Rectal smooth muscle tissue (tissue), 1 donor: ENCODE measurements at regions not wholly inside any gene's neighbourhood (a gene's known extent, or its start where the extent isn't known, plus 50 kb on each side); places are given as distances from the start of the nearest gene placed in this dataset.
"Not testable (repeated sequence)": the region's sequence is repeated elsewhere in the genome, so short reads cannot be mapped to it uniquely, and the experiment has no call there.

Source experiments
- H3K27ac ChIP-seq: one replicate; pipeline ENCODE4 v1.7.0; 2013; ENCODE audit warnings: low read depth, low read length, inconsistent platforms
- H3K27me3 ChIP-seq: one replicate; pipeline ENCODE4 v1.7.0; 2013; ENCODE audit warnings: low read length; ENCODE audit not compliant: control insufficient read depth, insufficient read depth
- H3K36me3 ChIP-seq: one replicate; pipeline ENCODE4 v1.7.0; 2013; ENCODE audit warnings: low read length; ENCODE audit not compliant: control insufficient read depth, insufficient read depth
- H3K4me1 ChIP-seq: one replicate; pipeline ENCODE4 v1.7.0; 2013; ENCODE audit warnings: low read length; ENCODE audit not compliant: control insufficient read depth, insufficient read depth
- H3K4me3 ChIP-seq: one replicate; pipeline ENCODE4 v1.7.0; 2013; ENCODE audit warnings: low read length
- H3K9ac ChIP-seq: one replicate; pipeline ENCODE4 v1.7.0; 2013; ENCODE audit warnings: low read length

- Histone ChIP-seq H3K4me3 (no peak overlapping the region), H3K27ac (no peak overlapping the region), H3K27me3 (no peaks in the 10 kb centered on the region), H3K36me3 (no peaks in the 10 kb centered on the region), H3K4me1 (no peaks in the 10 kb centered on the region), H3K9ac (no peak overlapping the region)
Measured at GRCh38 chr2:113361051-113361450, 76.4 kb upstream of the ZNG1B start.

DNA sequence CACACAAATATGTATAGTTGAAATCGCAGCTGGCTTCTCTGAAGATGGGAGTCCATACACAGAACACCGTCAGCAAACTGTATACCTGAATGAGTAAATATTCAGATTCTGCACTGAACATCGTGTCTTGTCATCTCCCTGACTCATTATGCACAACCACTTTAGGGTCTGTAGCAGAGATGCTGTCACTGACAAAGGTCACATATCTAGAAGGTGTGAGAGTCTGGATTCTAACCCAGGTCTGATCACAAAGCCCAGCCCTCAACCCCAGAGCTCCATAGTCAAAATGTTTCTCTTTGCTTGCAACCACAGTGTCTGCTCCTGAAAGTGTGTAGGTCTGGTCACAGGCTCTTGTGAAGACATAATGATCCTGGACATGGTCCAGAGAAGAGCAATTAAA lies 78.3 kb upstream of the PAX8 start:
- Histone ChIP-seq H3K36me3 (no peaks in the 10 kb centered on the region), H3K4me3 (no peak overlapping the region), H3K27me3 (no peaks in the 10 kb centered on the region), H3K4me1 (no peaks in the 10 kb centered on the region), H3K27ac (no peak overlapping the region), H3K9ac (no peak overlapping the region)

DNA sequence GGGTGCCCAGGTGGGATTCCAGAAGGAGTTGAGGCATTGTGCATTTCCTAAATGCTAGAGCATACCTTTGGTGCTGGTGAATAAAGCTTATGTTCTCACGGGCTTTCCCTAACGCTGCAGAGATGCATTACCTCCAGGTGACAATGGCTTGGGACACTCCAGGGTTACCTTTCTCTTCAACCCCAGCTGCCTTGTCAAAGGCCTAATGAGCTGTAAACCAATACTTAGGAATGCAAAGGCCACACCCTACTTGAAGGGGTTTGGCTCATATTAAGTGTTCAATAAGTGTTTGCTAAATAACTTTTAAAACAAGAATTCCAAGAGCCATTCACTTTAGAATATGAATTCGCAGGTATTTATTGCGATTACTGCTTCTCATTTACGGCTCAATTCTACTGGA lies 77.6 kb upstream of the PAX8 start:
- not testable (repeated sequence) for H3K9ac ChIP-seq, H3K27me3 ChIP-seq, H3K4me3 ChIP-seq, H3K4me1 ChIP-seq, H3K36me3 ChIP-seq, H3K27ac ChIP-seq

DNA sequence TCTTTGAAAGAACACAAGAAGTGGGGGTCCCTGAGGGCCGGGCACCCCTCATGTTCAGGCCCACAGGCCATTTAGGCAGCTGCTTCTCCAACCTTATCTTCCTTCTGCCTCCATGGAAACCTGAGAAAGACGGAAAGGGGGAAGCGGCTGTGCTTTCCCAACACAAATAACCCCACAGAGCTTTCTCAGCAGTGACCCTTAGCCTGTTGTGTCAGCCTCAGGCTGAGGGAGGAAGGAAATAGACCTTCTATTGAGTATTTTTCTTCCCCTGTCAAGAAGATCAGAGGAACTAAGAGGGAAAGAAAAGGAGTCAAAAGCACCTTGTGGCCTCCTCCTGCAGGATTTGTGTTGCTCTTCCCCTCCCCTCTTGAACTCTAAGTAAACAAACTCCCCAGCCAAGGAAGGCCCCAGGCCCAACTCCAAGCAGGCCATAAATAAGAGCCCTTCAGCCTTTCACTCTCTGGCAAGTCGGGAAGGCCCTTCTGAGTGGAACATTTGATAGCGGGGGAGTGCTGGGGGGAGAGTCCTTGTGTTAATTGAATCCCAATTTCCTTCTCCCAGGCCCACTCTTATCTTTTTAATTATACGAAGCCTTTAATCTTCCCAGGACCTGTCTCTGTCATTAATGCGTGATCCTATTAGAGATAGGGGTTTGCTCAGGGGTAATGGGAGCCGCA lies 76.8 kb upstream of the PAX8 start:
- not testable (repeated sequence) for H3K36me3 ChIP-seq, H3K27me3 ChIP-seq, H3K4me3 ChIP-seq, H3K4me1 ChIP-seq, H3K9ac ChIP-seq, H3K27ac ChIP-seq

GRCh38 chr2:113351375-113352355 lies 72.9 kb upstream of the PAX8 start:
- Histone ChIP-seq H3K27me3 (no peaks in the 10 kb centered on the region), H3K9ac (no peak overlapping the region), H3K4me1 (no peaks in the 10 kb centered on the region), H3K4me3 (no peak overlapping the region), H3K36me3 (no peaks in the 10 kb centered on the region), H3K27ac (no peak overlapping the region)

DNA sequence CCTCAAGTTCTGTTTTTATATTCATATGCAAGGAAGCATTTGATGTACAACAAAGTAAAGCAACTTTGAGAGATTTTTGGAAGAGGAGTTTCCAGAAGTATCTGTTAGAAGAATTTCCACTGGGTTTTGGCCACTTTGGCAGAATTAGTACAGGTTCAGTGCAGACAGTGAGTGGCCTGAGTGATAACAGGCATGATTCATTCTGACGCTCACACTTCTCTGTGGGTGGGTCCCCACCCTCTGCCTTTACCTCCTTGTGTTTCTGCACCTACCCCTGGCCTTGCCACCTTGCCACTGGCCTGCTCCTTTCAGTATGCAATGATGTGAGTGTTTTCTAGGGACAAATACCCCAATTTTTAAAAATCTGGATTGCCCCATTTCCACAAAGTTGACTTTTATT lies 65.1 kb upstream of the PAX8 start:
- not testable (repeated sequence) for H3K4me1 ChIP-seq, H3K4me3 ChIP-seq

DNA sequence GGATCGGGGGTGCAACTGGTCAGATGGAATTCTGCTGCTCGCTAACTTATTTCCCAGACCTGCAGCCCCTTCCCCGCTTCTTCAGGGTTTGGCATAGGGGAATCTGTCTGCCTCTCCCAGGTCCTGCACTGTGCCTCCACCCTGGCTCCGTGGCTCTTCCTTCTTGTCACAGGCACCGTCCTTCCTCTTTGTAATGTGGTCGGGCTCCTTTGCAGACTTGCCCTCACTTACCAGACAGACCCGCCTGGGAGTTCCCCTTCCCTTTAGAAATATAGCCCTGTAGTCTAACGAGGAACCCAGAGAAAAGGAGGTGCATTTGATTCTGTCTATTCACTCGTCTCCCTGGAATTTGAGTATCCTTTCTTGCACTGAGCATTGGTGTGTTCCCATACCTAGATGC lies 63.9 kb upstream of the PAX8 start:
- H3K27me3 ChIP-seq = no peaks in the 10 kb centered on the region
- no peak overlapping the region for H3K9ac ChIP-seq
- no peaks in the 10 kb centered on the region for H3K36me3 ChIP-seq
- no peak overlapping the region for H3K4me3 ChIP-seq
- H3K27ac ChIP-seq = no peak overlapping the region
- H3K4me1 ChIP-seq = no peaks in the 10 kb centered on the region

More for the DNA sequence above, 65.1 kb upstream of the PAX8 start:
- H3K36me3 ChIP-seq, H3K27me3 ChIP-seq, H3K27ac ChIP-seq, H3K9ac ChIP-seq: not testable (repeated sequence)

- H3K36me3 ChIP-seq, H3K4me1 ChIP-seq, H3K27me3 ChIP-seq, H3K27ac ChIP-seq, H3K4me3 ChIP-seq, H3K9ac ChIP-seq: not testable (repeated sequence)
Measured at GRCh38 chr2:113341870-113342253, 63.1 kb upstream of the PAX8 start.

DNA sequence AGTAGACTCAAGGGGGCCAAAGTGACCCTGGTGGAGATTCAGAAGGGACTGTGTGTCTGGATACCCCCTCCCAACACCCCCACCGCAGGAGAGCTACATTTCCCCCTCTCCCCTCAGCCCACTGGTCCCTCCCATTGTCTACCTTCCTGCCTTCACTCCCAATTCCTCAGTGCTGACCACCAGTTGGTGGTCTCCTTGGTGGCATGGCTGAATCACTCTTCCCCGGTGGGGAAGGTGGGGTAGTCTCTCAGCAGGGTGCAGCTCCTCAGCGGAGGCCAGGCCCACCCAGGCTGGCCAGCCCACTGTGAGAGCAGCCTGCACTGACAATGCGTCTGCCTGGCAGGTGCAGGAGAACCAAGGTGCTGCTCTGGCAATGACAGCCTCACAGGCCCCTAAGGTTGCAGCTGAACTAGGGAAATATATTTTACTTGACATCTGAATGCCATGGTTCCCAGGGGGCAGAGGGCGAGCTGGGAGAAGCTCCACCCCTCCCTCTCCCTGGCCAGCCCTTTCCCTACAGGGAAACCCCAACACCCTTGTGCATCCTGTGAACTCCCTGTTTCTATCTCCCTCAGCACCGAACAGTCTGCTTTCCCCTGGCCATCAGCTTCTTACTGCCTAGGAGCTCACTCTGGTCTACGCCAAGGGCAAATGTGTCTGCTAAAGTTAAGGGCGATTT lies 62.6 kb upstream of the PAX8 start:
- H3K27me3 ChIP-seq = no peaks in the 10 kb centered on the region
- H3K27ac ChIP-seq = no peak overlapping the region
- H3K4me1 ChIP-seq = no peaks in the 10 kb centered on the region
- no peak overlapping the region for H3K4me3 ChIP-seq
- no peaks in the 10 kb centered on the region for H3K36me3 ChIP-seq
- no peak overlapping the region for H3K9ac ChIP-seq

- H3K4me3 ChIP-seq = no peak overlapping the region
- H3K9ac ChIP-seq = no peak overlapping the region
- H3K27ac ChIP-seq = no peak overlapping the region
- no peaks in the 10 kb centered on the region for H3K36me3 ChIP-seq
- H3K27me3 ChIP-seq = no peaks in the 10 kb centered on the region
- H3K4me1 ChIP-seq = no peaks in the 10 kb centered on the region
Measured at GRCh38 chr2:113337809-113338208, 59.1 kb upstream of the PAX8 start.

DNA sequence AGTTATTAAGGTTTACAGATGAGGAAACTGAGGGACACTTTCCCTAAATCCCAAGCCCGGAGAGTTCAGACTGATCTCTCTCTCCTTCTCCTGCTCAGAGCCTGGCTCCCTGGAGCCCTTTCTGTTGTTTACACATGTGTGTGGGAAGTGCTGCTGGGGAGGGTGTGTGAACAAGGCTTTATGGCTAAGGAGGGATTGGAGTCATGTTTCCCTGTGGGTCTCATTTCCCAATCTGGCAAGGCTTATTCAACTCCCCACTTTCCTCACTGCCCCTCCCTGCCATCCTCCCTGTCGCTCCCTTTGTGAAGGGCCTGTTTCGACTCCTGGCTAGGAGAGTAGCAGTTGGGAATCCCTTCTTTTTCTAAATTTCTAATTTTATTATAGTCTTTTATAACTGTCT lies 57.3 kb upstream of the PAX8 start:
- H3K27ac ChIP-seq, H3K27me3 ChIP-seq, H3K9ac ChIP-seq, H3K4me1 ChIP-seq, H3K4me3 ChIP-seq, H3K36me3 ChIP-seq: not testable (repeated sequence)

DNA sequence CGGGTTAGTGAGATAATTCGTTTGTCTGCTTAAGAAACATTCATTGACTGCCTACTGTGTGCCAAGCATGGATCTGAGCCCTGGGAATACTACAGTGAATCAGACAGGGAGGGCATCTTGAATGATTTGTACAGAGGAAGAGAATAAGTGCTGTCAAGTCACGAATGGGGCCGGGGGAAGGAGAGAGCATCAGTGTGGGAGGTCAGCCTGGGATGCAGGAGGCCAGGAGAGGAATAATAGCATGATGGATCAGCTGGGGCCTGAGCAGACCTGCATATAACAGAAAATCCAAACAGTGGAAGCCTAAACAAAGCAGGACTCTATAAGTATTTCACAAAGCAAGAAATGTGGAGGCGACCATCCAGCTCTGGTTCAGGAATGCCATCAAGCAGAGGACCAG lies 55.4 kb upstream of the PAX8 start:
- Histone ChIP-seq H3K27ac (no peak overlapping the region), H3K9ac (no peak overlapping the region), H3K36me3 (no peaks in the 10 kb centered on the region), H3K27me3 (no peaks in the 10 kb centered on the region), H3K4me3 (no peak overlapping the region), H3K4me1 (no peaks in the 10 kb centered on the region)
